ENCODE measurements at regions not wholly inside any gene's neighbourhood (a gene's known extent, or its start where the extent isn't known, plus 50 kb on each side); places are given as distances from the start of the nearest gene placed in this dataset.

DNA sequence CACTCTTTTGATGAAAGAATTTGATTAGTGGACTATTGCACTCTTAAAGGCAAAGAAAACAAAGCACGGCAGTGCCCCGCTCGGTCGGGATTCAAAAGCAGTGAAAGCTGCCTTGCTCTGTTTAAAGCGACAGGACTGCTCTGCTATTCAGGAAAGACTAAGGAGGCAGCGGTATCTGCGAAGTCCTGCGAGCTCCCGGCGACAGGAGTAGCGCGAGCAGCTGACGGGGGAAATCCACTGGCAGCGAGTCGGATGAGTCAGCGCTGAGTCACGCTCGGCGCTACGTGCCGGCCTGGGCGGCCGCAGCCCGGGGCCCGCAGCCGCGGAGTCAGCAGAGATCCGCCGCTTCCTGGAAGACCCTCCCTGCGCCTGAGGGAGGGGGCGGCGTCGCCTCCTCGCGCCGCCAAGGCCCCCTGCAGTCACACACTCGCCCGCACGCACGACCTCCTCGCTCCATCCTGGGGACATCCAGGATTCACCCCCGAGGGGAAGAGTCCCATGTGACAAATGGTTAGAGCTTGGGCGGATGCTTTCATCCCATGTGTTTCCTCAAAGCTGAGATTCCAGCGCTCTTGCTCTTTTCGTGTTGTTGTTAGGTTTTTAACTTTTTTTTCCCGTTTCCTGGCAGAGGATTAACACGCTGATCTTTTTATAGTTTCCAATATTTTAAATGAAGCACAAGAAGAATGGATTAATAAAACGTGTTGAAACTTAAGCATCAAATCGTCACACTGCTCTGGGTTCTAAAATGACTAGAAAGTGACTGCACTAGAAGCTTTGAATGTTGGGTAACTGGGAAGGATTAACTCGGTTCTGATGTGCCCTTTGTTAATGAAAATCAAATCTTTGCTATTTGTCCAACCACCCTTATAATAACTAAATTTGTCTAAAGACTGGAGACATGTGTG lies 102.5 kb downstream of the ARRDC3 start:
- TF ChIP-seq EP300 (IDR thresholded peaks at IDR 0.05) (peak in 2 of 4 donors; percentile 50 to 70), POLR2A (IDR thresholded peaks at IDR 0.05) (peak; percentile 52 to 62), POLR2AphosphoS5 (IDR thresholded peaks at IDR 0.05) (peak; percentile 77 to 91 (median 90))
- TF ChIP-seq, protein P1, sequence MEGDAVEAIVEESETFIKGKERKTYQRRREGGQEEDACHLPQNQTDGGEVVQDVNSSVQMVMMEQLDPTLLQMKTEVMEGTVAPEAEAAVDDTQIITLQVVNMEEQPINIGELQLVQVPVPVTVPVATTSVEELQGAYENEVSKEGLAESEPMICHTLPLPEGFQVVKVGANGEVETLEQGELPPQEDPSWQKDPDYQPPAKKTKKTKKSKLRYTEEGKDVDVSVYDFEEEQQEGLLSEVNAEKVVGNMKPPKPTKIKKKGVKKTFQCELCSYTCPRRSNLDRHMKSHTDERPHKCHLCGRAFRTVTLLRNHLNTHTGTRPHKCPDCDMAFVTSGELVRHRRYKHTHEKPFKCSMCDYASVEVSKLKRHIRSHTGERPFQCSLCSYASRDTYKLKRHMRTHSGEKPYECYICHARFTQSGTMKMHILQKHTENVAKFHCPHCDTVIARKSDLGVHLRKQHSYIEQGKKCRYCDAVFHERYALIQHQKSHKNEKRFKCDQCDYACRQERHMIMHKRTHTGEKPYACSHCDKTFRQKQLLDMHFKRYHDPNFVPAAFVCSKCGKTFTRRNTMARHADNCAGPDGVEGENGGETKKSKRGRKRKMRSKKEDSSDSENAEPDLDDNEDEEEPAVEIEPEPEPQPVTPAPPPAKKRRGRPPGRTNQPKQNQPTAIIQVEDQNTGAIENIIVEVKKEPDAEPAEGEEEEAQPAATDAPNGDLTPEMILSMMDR (IDR thresholded peaks at IDR 0.05), result no peak
